NT2/D1 (cell line): ENCODE measurements at regions not wholly inside any gene's neighbourhood (a gene's known extent, or its start where the extent isn't known, plus 50 kb on each side); places are given as distances from the start of the nearest gene placed in this dataset.

ENCODE experiments used
- DNase-seq: peaks from one replicate; pipeline ENCODE4 v3.0.0-alpha.2; 2011; ENCODE audit warnings: low read depth, low spot score
- H3K27me3 ChIP-seq: 2 replicates; pipeline ENCODE4 v1.6.0; 2011; ENCODE audit warnings: mild to moderate bottlenecking; ENCODE audit not compliant: insufficient read length, insufficient read depth
- H3K36me3 ChIP-seq: 2 replicates; pipeline ENCODE4 v1.6.1; 2011; ENCODE audit warnings: mild to moderate bottlenecking, low read length, mixed read lengths; ENCODE audit not compliant: insufficient read depth, insufficient read length
- H3K4me1 ChIP-seq: 2 replicates; pipeline ENCODE4 v1.5.1; 2011; ENCODE audit not compliant: insufficient read depth, insufficient read length
- H3K4me3 ChIP-seq: 2 replicates; pipeline ENCODE4 v1.5.1; 2011; ENCODE audit warnings: low read depth; ENCODE audit not compliant: insufficient read length
- H3K9ac ChIP-seq: 2 replicates; pipeline ENCODE4 v1.6.0; 2011; ENCODE audit warnings: low read depth; ENCODE audit not compliant: insufficient read length
- H3K9me3 ChIP-seq: 2 replicates; pipeline ENCODE4 v1.5.1; 2011; ENCODE audit warnings: mild to moderate bottlenecking, low read length; ENCODE audit not compliant: insufficient read depth
- SUZ12 ChIP-seq: IDR thresholded peaks from 2 replicates; pipeline ENCODE4 v1.6.1; 2011; ENCODE audit not compliant: insufficient read length, insufficient read depth; ENCODE audit errors: extremely low read depth
- YY1 ChIP-seq: IDR thresholded peaks from 2 replicates; pipeline ENCODE4 v1.6.1; 2011; ENCODE audit not compliant: insufficient read length, insufficient read depth
- ZNF274 ChIP-seq: IDR thresholded peaks from 2 replicates; pipeline ENCODE4 v1.6.1; 2011; ENCODE audit warnings: mild to moderate bottlenecking, low read depth, low read length

DNA sequence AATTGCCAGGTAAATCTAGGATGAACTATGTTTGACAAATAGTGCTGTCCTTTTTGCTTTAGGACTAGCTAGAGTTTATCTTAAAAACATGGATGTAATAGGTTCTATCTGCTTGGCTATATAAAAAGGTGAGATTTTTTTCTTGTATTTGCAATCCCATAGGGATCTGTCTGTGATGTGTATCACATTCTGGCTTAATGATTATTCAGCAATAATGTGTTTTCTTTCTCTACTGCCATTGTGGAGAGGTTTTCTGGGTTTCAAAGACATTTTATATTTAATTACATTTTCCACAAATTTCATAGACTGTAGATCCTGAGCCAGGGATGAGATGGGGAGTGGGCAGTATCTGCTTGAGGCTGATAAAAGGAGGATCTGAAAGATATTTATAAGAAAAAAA is 277.8 kb upstream of the SLITRK5 start:
- Histone ChIP-seq H3K9ac (no peak overlapping the region), H3K4me1 (no peaks in the 10 kb centered on the region), H3K36me3 (no peaks in the 10 kb centered on the region), H3K27me3 (no peaks in the 10 kb centered on the region), H3K9me3 (no peaks in the 10 kb centered on the region), H3K4me3 (no peak overlapping the region)
- no peak for DNase-seq
- TF ChIP-seq YY1 (no peak), ZNF274 (no peak), SUZ12 (no peak)

- no peak for DNase-seq
- TF ChIP-seq YY1 (no peak), SUZ12 (no peak), ZNF274 (no peak)
- H3K4me3 ChIP-seq, result no peak overlapping the region
- no peaks in the 10 kb centered on the region for H3K27me3 ChIP-seq
- H3K9ac ChIP-seq, result no peak overlapping the region
- no peaks in the 10 kb centered on the region for H3K36me3 ChIP-seq
- no peaks in the 10 kb centered on the region for H3K4me1 ChIP-seq
- no peaks in the 10 kb centered on the region for H3K9me3 ChIP-seq
Observed at GRCh38 chr13:87398047-87398446, 273.1 kb upstream of the SLITRK5 start.

DNA sequence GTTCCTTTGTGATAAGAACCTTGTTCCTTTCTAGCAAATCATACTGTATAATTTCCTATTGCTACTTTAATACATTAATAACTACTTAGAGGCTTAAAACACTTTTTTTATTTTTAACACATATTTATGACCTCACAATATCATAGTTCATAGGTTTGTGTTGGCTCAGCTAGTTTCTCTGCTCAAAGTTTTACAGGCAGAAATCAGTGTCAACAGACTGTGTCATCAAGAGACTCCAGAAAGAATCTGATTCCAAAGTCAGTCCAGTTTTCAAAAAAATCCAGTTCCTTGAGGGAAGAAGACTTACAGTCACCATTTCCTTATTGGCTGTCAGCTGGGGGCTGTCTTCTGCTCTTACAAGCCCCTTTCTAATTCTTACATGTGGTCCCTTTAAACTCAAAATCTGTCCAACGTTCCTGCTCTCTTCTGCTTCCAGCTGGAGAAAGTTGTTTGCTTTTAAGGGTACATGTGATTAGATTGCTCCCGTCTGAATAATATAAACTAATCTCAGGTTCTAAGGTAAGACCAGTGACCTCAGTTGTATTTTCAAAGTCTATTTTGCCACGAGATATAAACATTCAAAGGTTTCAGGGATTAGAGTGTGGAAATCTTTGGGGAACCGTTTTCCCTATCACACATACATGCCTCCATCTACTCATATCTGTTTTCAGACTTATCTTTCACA is 267.3 kb upstream of the SLITRK5 start:
- Histone ChIP-seq H3K36me3 (no peaks in the 10 kb centered on the region), H3K9ac (no peak overlapping the region), H3K4me3 (no peak overlapping the region), H3K27me3 (no peaks in the 10 kb centered on the region), H3K9me3 (no peaks in the 10 kb centered on the region), H3K4me1 (no peaks in the 10 kb centered on the region)
- no peak for DNase-seq
- no peak for TF ChIP-seq ZNF274
- TF ChIP-seq YY1, result no peak
- no peak for TF ChIP-seq SUZ12

DNA sequence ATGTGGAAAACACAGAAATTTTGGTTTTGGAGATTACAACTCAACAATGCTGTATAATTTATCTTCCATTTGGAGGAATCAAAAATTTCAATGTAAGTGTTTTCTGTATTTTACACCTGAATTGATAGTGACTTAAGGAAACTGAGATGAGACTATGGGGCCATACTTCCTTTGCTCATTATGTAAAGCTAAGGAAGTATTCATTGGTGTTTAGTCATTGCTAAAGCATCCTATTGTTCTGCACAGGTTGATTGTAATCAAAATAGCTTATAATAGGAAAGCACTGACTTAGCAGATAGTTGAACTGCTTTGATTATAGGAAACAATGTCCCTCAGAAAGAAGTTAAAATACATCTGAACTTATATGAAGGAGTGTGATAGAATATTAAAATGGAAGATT is 244.4 kb upstream of the SLITRK5 start:
- no peaks in the 10 kb centered on the region for H3K36me3 ChIP-seq
- H3K27me3 ChIP-seq, result no peaks in the 10 kb centered on the region
- no peaks in the 10 kb centered on the region for H3K9me3 ChIP-seq
- DNase-seq, result peak; percentile 6
- no peak overlapping the region for H3K9ac ChIP-seq
- H3K4me3 ChIP-seq, result no peak overlapping the region
- no peaks in the 10 kb centered on the region for H3K4me1 ChIP-seq
- TF ChIP-seq SUZ12, result no peak
- TF ChIP-seq YY1, result no peak
- TF ChIP-seq ZNF274, result no peak

DNA sequence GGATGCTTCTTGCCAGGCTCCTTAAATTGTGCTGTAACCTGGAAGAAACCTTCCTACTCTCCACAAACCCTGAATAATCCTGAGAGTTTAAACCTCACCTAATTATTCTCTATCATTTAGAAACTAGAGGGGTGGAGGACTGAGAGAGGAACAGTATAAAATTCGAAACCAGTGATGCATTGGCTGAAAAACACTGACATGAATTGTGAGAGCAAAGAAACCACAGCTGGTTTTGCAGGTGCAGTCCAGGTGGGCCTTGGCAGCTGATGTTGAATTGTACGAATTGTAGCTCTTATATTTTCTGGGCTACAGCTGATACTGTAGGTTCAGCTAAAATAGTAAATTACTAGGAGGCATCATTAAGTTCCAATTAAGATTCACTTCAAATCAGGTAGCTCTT is 227.0 kb upstream of the SLITRK5 start:
- H3K4me1 ChIP-seq, result no peaks in the 10 kb centered on the region
- H3K9me3 ChIP-seq, result no peaks in the 10 kb centered on the region
- H3K4me3 ChIP-seq, result no peak overlapping the region
- H3K9ac ChIP-seq, result no peak overlapping the region
- no peaks in the 10 kb centered on the region for H3K36me3 ChIP-seq
- TF ChIP-seq SUZ12 (no peak), YY1 (no peak), ZNF274 (no peak)
- no peaks in the 10 kb centered on the region for H3K27me3 ChIP-seq
- no peak for DNase-seq

- Histone ChIP-seq H3K9ac (no peak overlapping the region), H3K36me3 (no peaks in the 10 kb centered on the region), H3K27me3 (no peaks in the 10 kb centered on the region), H3K4me1 (no peaks in the 10 kb centered on the region), H3K4me3 (no peak overlapping the region), H3K9me3 (no peaks in the 10 kb centered on the region)
- TF ChIP-seq ZNF274 (no peak), SUZ12 (no peak), YY1 (no peak)
- DNase-seq, result no peak
Observed at GRCh38 chr13:87452281-87452680, 218.9 kb upstream of the SLITRK5 start.

GRCh38 chr13:87453244-87453643 is 217.9 kb upstream of the SLITRK5 start:
- Histone ChIP-seq H3K9ac (no peak overlapping the region), H3K4me1 (no peaks in the 10 kb centered on the region), H3K4me3 (no peak overlapping the region), H3K36me3 (no peaks in the 10 kb centered on the region), H3K9me3 (no peaks in the 10 kb centered on the region), H3K27me3 (no peaks in the 10 kb centered on the region)
- DNase-seq, result no peak
- TF ChIP-seq ZNF274, result no peak
- TF ChIP-seq SUZ12, result no peak
- TF ChIP-seq YY1, result no peak
